ENCODE measurements at regions not wholly inside any gene's neighbourhood (a gene's known extent, or its start where the extent isn't known, plus 50 kb on each side); places are given as distances from the start of the nearest gene placed in this dataset.

GRCh38 chr7:46654546-46655443 lies 733.7 kb upstream of the IGFBP3 start:
- TF ChIP-seq POLR2AphosphoS5 (IDR thresholded peaks at IDR 0.05; ENCODE audit: low read depth, low read length), result no peak
- TF ChIP-seq TAF1 (IDR thresholded peaks at IDR 0.05; ENCODE audit: borderline replicate concordance, insufficient read depth, low read length), result no peak
- no peak for TF ChIP-seq SIN3A (IDR thresholded peaks at IDR 0.05; ENCODE audit: borderline replicate concordance, insufficient read depth, low read length)
- no peak for TF ChIP-seq FOXP2 (optimal IDR thresholded peaks at IDR 0.05; ENCODE audit: borderline replicate concordance, extremely low read depth, extremely low read length, insufficient read depth)
